ENCODE measurements at regions not wholly inside any gene's neighbourhood (a gene's known extent, or its start where the extent isn't known, plus 50 kb on each side); places are given as distances from the start of the nearest gene placed in this dataset.

GRCh38 chr1:70843452-70843851, 204.2 kb downstream of the PTGER3 start:
- TF ChIP-seq POLR2A (IDR thresholded peaks at IDR 0.05) (no peak), CTCF (IDR thresholded peaks at IDR 0.05) (no peak), POLR2AphosphoS5 (IDR thresholded peaks at IDR 0.05) (no peak)
